Neural progenitor cell (in vitro differentiated cells): ENCODE measurements at regions not wholly inside any gene's neighbourhood (a gene's known extent, or its start where the extent isn't known, plus 50 kb on each side); places are given as distances from the start of the nearest gene placed in this dataset.

Experiments
- CTCF ChIP-seq: fragments of 200-600 bp; sonication (generic); IDR thresholded peaks from 2 replicates; pipeline ENCODE4 v1.5.1; 2017; ENCODE audit warnings: antibody characterized with exemption, mild to moderate bottlenecking
- EZH2 ChIP-seq: fragments of 200-600 bp; sonication (generic); IDR thresholded peaks from 2 replicates; pipeline ENCODE4 v1.6.1; 2017; ENCODE audit warnings: antibody characterized with exemption, mild to moderate bottlenecking, moderate library complexity

DNA sequence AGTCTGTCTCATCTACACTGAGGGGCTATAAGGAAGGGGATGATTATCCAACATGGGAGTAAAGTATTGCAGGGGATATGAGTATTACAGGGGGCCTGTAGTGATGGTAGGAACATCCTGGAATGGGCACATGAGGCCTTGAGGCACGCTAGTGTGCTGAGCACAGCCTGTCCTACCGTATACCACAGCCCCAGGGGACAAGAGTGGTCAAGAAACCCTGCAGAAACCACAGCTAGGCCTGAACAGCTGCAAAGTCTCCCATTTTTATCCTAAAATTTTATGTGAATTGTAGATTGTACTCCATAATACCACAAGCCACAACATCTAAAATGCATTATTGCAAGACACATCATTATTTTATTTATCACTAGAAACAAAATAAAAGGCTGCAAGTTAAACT, 136.3 kb upstream of the ASTN2 start:
- no peak for TF ChIP-seq CTCF
- TF ChIP-seq EZH2, result no peak
